Stimulated activated CD8-positive, alpha-beta memory T cell treated with anti-CD3 and anti-CD28 coated beads, Interleukin-4, amount 100 ng/mL, for 24 hours (primary cell): ENCODE measurements at regions not wholly inside any gene's neighbourhood (a gene's known extent, or its start where the extent isn't known, plus 50 kb on each side); places are given as distances from the start of the nearest gene placed in this dataset.

Experiments
- DNase-seq: peaks from one replicate; pipeline ENCODE4 v3.0.0-alpha.2; 2020; ENCODE audit warnings: low read depth

GRCh38 chr1:34330061-34330460 lies 153.4 kb downstream of the C1orf94 start:
- DNase-seq = no peak

GRCh38 chr1:34331020-34331926 lies 154.6 kb downstream of the C1orf94 start:
- no peak for DNase-seq

GRCh38 chr1:34332996-34333395 lies 156.3 kb downstream of the C1orf94 start:
- no peak for DNase-seq

- DNase-seq = no peak
Measured at GRCh38 chr1:34338871-34339270, 162.2 kb downstream of the C1orf94 start.

- no peak for DNase-seq
Measured at GRCh38 chr1:34341896-34342295, 165.2 kb downstream of the C1orf94 start.

GRCh38 chr1:34342334-34342733 lies 165.6 kb downstream of the C1orf94 start:
- DNase-seq = no peak

GRCh38 chr1:34346128-34346527 lies 169.4 kb downstream of the C1orf94 start:
- DNase-seq = no peak

GRCh38 chr1:34353409-34353808 lies 176.7 kb downstream of the C1orf94 start:
- no peak for DNase-seq

GRCh38 chr1:34354367-34354766 lies 177.7 kb downstream of the C1orf94 start:
- no peak for DNase-seq

- DNase-seq = no peak
Measured at GRCh38 chr1:34356853-34357252, 180.1 kb downstream of the C1orf94 start.

- DNase-seq = no peak
Measured at GRCh38 chr1:34358636-34359035, 181.9 kb downstream of the C1orf94 start.

GRCh38 chr1:34359411-34359810 lies 182.7 kb downstream of the C1orf94 start:
- no peak for DNase-seq

- DNase-seq = no peak
Measured at GRCh38 chr1:34360574-34360973, 183.9 kb downstream of the C1orf94 start.

GRCh38 chr1:34361121-34361520 lies 184.4 kb downstream of the C1orf94 start:
- no peak for DNase-seq

- no peak for DNase-seq
Measured at GRCh38 chr1:34361781-34362357, 185.2 kb downstream of the C1orf94 start.

- no peak for DNase-seq
Measured at GRCh38 chr1:34362949-34363348, 186.2 kb downstream of the C1orf94 start.

GRCh38 chr1:34363447-34363846 lies 186.7 kb downstream of the C1orf94 start:
- DNase-seq = no peak

GRCh38 chr1:34363915-34364314 lies 187.2 kb downstream of the C1orf94 start:
- DNase-seq = no peak

GRCh38 chr1:34364376-34364775 lies 187.7 kb downstream of the C1orf94 start:
- DNase-seq = no peak

- DNase-seq = no peak
Measured at GRCh38 chr1:34365295-34365694, 188.6 kb downstream of the C1orf94 start.

GRCh38 chr1:34366875-34367624 lies 190.3 kb downstream of the C1orf94 start:
- no peak for DNase-seq

GRCh38 chr1:34367954-34368353 lies 191.2 kb downstream of the C1orf94 start:
- DNase-seq = no peak
